NCI-H1105 (cell line): ENCODE measurements at regions not wholly inside any gene's neighbourhood (a gene's known extent, or its start where the extent isn't known, plus 50 kb on each side); places are given as distances from the start of the nearest gene placed in this dataset.
A peak's percentile ranks its signal among the peaks of the same experiment; 100 is the strongest.
"Not testable (repeated sequence)": the region's sequence is repeated elsewhere in the genome, so short reads cannot be mapped to it uniquely, and the experiment has no call there.

ENCODE experiments used
- DNase-seq: peaks from one replicate; lab custom pipeline; 2025; lab: John Stamatoyannopoulos, UW

DNA sequence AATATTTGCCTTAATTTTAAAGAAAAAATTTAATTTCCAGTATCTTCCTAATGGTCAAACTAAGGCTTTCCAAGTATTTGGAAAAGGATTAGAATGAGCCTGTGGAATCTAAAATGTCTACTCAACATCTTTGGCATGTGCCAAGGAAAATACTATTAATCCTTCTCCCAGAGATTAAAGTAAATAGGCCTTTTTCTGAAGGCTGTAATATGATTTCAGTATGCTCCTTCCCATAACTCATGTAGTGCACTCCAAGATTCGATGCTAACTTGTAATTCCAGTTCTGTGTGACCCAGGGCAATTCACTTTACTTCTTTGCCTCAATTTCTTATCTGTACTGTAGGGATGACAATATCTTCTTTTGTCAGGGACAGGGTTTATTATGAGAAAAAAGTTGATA is 196.9 kb downstream of the ZIC5 start:
- no peak for DNase-seq

DNA sequence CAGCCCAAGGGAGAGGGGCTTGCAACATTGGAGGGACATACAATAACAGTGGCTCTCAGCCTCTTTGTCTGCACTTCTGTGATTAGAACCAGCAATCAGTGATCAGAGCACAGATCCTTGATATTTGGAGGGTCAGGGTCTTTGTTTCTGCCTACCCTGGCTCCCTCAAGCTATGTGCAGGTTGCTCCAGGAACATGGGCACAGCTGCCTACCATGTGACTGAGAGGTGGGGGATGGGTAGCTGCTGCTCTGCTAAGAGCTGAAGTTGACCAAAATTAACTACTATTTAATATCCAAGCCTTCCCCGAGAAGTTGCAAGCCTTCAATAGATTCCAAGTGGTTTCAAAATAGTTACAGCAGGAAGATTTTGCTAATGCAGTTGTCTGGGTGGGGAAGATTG is 202.6 kb downstream of the ZIC5 start:
- DNase-seq: no peak

DNA sequence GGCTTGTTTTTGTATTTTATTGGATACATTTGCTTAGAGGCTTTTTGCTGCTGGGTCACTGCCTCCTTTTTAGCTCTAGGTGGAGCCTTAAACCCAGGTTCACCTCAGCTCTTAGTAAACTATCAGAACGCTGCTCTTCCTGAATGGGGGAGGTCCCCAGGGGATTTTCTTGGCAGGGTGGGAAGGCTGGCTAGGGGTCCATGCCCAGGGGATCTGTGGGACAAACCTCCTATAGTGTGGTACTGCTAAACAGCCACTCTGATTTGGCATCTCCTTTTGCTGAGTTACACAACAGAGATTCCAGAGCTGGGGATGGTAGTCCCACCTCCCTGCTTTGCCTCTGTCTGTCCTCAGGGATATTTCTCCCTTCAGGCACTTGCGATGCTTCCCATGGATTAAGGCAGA is 204.9 kb downstream of the ZIC5 start:
- DNase-seq: no peak

DNA sequence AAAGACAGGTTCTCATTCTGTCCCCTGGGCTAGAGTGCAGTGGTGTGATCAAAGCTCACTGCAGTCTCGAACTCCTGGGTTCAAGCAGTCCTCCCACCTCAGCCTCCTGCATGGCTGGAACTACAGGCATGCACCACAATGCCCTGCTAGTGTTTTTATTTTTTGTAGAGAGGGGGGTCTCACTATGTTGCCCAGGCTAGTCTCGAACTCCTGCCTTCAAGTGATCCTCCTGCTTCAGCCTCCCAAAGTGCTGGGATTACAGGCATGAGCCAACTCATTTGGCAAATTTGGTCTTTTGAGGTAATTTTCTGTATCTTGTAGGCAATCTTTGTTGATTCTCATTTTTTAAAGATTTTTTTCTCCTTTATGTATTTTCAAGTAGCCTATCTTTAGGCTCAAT is 205.7 kb downstream of the ZIC5 start:
- DNase-seq: no peak

DNA sequence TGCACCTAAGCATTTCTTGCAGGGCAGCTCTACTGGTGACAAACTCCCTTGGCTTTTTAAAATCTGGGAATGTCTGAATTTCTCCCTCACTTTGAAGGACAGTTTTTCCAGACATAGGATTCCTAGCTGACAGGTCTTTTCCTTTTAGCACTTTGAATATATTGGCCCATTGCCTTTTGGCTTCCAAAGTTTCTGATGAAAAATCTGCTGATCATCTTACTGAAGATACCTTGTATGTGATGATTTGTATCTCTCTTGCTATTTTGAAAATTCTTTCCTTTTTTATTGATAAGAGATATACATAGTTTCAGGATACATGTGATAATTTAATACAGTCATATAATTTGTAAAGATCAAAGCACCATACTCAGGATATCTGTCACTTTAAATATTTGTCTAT is 211.1 kb downstream of the ZIC5 start:
- DNase-seq: no peak

DNA sequence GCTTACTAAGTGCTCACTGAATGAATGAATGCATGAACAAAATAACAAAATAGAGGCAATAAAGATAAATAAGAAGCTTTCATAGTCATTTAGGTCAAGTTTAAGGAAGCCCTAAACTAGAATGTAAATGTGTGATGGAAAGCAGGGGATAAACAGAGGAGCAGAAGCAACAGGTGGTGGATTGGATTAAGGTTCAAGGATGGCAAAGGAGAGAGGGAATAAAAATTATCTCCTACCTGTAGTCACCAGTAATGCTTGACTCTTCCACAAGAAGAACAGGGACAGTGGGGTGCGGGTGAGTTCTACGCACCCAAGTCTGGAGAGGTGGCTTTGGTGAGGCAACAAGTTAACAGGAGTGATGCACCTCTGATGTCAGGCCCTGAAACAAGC is 212.4 kb downstream of the ZIC5 start:
- DNase-seq: no peak

DNA sequence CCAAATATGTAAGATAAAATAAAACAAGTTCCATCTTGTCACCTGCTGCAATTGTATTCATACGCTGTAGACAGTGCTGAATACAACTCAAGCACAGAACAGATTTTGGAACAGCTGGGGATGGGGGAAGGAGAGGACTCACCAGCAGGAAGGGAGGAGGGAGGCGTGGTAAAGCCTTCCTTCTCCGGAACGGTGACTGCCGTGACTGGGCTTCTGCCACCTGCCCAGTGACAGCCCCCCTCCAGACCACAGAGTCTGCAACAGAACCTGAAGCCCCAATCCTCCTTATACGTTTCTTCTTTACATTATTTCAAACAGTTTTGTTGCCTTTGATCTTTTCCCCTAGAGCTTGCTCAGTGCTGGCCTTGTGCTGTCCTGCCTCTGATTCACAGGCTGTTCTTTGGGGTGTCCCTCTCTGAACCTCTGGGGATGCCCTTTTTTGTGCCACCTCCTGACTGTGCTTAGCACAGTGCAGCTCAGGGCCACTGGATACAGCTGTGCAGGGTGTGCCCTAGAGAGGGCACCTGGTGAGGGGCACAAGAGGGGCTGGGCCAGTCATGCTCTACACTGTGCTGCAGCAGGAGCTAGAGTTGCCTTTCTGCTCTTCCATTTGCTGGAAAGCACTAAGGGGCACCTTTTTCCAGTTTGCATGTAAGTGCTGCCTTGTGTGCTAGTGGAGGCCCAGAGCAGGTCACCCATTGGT is 213.0 kb downstream of the ZIC5 start:
- DNase-seq: no peak

DNA sequence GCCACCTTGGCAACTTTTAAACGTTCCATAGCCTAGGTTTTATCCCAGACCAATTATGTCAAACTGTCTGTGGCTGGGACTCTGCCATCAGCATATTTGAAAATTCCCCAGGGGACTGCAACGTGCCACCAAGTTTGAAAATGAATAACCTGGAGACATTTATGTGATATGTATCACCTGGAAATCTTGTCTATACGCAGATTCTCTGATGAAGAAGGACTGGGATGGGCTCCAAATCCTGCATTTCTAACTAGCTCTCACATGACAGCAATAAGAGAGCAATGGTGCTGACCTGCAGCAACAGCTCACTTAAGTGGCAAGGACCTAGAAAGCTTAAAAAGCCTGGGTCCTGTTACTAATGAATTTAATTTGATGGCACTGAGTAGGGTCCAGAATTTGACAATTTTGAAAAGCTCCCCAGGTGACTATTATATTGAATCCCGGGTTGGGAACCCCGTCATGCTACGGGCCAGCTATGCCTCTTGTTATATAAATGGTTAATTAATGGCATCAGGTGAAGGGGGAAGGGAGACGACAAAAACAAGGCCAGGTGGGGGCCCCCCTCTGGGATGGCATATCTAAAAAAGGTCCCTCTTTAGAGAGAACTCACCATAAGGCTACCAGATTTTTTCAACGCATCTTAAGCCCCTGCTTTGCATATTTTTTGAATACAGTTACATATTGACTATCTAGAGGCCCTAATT is 213.7 kb downstream of the ZIC5 start:
- no peak for DNase-seq

DNA sequence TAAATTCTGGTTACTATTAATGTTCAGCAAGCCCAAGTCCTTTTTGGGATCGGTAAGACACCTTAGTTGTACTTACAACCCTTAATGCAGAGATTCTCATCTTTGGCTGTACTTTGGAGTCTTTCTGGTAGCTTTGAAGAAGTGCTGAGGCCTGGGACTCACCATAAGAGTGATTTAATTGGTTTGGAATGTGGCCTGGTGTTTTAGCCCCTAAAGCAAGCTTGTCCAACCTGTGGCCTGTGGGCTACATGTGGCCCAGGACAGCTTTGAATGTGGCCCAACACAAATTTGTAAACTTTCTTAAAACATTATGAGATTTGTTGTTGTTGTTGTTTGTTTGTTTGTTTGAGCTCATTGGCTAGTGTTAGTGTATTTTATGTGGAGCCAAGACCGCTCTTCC is 215.3 kb downstream of the ZIC5 start:
- no peak for DNase-seq

DNA sequence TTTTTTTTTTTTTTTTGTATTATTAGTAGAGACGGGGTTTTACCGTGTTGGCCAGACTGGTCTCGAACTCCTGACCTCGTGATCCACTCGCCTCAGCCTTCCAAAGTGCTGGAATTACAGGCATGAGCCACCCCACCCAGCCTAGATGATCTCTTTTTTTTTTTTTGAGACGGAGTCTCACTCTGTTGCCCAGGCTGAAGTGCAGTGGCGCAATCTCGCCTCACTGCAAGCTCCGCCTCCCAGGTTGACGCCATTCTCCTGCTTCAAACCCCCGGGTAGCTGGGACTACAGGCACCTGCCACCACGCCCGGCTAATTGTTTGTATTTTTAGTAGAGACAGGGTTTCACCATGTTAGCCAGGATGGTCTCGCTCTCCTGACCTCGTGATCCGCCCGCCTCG is 216.8 kb downstream of the ZIC5 start:
- not testable (repeated sequence) for DNase-seq

DNA sequence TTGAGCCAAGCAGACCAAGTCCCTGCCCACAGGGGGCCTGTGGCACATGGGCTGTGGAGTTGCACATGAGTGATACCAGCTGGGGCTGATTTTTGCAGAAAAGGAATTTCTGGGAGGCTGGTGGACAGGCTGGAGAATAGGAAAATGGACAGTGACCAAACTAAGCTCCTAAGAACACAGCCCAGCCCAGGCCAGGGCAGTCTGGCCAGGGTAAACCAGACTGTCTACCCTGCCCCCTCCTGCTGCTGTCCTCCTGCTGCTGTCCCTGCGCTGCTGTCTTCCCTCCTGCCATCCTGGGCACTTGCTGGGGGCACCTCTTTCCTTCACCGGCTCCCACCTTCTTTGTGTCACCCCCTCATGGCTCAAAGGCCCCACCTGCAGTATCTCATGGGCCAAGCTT is 219.2 kb downstream of the ZIC5 start:
- DNase-seq: no peak

DNA sequence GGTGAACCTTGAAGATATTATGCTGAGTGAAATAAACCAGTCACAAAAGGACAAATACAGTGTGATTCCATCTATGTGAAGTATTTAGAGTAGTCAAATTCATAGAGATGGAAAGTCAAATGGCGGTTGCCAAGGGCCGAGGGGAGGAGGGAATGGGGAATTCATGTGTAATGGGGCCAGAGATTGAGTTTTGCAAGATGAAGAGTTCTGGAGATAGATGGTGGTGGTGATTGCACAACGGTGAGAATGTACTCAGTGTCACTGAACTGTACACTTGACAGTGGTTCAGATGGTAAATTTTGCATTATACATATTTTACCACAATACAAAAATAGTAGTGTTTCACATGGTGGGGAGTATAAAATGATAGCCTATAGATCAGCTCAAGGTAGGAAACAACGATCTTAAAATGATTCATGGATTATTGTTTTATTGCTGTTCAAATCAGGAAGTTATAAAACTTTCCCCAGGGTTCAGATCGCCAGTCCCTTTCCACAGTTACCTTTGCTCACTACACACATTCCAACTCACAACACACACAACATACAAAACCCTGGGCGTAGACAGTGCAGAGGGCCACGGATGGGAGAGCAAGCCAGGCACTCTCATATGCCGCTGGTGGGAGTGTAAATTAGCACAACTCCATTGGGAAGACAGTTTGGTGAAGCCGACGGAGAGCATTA is 219.9 kb downstream of the ZIC5 start:
- DNase-seq: no peak

DNA sequence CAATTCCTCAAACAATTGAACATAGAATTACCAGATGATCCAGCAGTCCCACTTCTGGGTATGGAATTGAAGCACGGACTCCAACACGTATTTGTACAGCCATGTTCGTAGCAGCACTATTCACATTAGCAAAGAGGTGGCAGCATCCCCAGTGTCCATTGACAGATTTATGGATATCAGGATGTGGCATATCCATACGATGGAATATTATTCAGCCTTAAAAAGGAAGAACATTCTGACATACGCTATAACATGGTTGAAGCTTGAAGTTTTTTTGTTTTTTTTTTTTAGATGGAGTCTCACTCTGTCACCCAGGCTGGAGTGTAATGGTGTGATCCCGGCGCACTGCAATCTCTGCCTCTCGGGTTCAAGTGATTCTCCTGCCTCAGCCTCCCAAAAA is 220.6 kb downstream of the ZIC5 start:
- DNase-seq: no peak

DNA sequence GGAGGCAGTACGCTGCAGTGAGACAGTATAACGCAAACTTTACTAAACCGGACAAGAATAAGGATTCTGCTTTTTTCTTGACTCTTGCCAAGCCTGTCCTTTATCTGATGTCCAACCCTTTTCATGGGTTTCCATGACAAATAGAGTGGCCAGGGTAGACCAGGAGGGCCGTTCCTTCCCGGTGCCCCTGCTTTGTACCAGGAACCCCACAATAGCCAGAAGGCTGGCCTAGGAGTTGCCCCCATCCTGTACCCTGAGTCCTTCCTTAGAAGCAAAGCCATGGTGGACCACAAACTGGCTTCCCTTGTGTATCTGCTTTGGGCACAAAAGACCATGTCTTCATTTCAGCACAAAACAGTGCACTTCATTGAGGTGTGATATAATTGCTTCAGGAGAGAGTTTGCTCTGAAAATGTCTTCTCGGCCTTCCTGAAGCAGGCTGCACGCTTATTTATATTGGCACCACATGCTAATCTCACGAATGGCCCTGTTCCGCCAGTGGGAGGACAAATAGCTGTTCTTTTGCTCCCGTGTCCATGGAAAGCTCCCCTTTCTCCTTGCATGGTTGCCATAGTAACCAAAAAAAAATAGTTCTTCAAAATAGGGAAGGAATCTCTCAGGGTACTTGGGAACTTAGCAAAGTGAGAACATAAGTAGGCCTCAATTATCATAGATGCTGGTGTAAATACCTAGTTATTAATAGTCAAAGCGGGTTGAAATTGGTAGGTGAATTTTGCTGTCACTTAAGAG is 222.1 kb downstream of the ZIC5 start:
- no peak for DNase-seq

DNA sequence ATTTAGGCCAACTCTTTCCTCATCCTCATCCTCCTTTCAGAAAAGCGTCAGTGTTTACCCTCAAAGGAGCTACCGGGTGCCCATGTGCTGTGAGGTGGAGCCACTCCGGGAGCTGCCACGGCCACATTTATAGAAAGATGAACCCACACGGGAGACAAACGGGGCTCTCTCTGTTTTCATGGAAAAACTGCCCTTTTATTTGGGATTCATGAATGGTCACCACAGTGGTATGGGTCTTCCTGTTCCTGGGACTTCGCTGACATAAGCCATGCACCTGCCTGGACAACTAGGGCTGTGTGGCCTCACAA is 224.2 kb downstream of the ZIC5 start:
- no peak for DNase-seq

DNA sequence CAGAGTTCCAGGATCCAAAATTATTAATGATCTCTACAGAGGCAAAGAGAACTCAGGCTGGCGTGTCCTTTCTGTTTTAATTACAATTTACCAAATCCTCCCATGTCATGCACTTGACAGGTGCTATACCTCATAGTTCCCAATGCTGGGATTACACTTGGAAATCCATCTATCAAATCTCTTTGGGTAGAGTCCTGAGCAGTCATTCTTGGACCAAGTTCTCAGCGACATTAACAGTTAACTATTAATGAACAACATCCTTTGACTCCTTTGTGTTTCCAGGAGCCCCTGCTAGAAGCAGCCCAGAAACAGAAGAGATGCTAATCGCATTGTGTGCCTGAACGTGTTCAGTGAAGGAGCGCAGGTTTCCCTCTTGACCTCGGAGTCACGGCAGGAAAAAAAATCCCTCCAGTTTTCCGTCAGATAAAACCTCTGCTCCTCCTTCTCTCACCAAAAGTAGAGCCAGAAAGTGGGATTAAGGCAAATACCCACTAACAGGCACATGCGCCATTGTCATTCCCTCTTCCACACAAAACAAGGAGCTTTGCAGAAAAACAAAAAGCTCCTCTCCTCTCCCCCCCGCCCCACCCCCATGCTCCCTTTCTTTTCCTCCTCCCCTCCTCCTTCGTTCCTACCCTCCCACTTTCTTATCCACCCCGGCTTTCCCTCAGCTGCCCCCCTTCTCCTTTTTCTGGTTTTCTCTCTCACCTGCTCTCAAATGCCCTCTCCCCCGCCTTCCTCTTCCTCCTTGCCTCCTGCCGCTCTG is 224.7 kb downstream of the ZIC5 start:
- DNase-seq: no peak

DNA sequence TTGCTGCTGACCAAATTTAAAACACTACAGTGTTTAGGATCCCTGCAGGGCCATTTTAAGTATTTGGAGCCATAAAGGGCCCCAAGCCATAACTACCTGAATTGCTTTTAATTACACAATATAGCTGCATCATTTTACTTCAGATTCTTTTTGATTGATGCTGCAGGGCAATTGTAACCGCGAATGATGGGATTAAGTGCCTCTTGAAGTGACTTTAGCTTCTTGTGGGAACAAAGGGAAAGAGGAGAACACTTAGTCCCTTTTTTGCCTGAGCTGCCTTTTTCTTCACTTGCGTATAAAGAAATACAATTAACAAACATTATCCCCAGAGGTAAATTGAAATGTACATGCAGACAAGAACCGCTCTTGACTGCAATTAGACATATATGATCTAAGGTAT is 228.5 kb downstream of the ZIC5 start:
- peak; percentile 74 for DNase-seq

DNA sequence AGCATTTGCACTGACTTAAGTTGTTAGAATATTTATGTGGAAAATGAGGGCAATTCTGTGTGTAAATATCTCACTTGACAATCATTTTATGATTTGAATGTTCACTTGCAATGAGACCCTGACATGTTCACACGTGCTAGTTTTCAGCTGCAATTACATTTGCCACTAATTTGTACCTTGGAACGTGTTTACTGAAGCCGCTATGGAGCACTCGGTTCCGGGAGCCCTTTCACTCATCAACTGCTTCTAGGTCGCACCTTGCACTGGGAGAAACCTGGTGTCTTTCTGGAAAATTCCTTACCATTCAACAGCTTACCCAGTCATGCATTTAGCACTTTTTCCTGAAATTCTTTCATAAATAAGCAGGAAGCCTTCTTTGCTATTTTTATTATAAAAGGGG is 229.6 kb downstream of the ZIC5 start:
- DNase-seq: no peak

DNA sequence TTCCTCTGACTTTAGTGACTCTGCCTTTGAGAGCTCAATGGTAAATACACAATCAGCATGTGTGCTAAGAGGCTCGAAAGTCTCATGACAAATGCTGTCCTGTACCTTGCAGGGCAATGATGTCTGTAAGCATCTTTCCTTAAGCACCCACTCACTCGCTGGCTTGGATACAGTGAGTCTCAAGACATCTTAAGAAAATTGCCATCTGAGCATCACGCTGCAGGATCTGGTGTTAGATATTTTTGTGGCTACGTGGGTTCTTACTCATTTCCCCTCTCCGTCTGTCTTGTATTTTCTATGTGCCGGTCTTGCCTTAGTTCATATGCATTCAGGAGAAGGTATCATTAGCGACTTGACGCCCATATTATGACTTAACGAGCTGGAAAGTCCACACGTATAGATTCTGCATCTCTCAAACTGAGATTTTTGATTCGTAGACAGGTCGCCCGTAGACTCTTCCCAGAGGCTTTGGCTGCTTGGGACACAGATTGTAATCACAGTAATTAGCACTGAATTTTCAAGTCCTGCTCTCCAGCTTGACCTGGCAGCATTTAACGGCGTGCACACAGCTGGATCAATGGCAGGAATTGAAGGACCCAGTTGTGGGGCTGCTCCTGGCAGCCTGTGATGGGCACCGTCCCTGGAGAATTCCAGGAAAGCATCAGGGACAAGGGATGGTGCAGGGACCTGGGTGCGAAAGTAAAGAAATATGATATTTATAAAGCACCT is 231.2 kb downstream of the ZIC5 start:
- no peak for DNase-seq

DNA sequence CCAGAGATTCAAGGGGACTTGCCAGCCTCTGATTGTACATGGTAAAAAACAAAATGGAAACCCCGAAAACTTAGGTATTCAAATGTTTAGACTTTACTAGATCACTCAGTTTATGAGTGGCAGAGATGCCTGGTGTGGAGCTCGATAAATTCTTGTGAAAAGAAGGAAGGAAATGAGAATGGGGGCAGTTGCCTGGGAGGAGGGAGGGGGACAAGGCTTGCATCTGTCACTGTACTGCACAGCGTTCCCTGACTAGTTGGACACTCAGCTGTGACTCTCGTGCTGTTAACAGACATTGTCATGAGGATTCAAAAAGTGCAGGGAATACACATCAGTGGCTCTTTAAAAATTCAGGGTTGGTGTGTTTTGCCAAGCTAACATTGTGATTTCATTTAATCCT is 232.9 kb downstream of the ZIC5 start:
- no peak for DNase-seq

DNA sequence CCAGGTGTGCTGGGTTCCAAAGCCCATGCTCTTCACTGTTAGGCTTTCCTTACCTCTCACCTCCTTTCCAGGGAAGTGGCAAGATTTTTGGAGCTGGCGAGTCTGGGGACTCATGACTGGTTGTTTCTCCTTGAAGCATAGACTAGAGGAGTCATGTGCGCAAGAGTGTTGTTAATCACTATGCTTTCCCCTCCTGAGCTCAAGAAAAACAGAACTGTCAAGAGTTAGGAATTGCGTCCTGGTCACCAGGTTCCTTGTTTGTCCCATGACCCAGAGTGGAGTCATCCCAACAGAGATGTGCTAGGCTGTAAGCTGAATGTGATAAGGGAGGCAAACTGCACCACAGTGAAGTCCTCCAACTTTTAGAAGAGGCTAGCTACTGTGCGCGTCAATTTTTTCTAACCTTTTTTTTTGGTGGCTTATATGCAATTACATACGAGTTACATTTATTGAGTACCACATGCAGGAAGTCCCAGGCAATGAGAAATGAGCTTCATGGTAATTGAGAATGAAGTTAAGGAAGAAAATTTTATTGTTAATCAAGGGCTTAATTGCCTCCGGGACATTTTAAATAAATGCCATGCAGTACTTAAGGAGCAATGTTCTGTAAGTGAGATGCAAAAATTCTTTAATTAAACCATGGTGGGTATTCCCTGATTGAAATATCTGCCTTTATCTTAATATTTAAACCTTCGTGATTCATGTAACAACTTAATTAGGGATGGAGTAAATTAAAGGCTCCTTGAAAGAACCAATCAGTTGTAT is 233.9 kb downstream of the ZIC5 start:
- DNase-seq: no peak
